HL-60 (cell line): ENCODE measurements at regions not wholly inside any gene's neighbourhood (a gene's known extent, or its start where the extent isn't known, plus 50 kb on each side); places are given as distances from the start of the nearest gene placed in this dataset.

Experiments used
- DNase-seq, 2 experiments: peaks; one replicate each; pipeline ENCODE4 v3.0.0-alpha.2; 2010 to 2020; ENCODE audit warnings: low read depth in 1 of 2, low spot score in 1 of 2
- H3K27ac ChIP-seq: fragments of 250-450 bp; sonication (Bioruptor Pico); replicated peaks from 2 replicates; pipeline ENCODE4 v1.5.1; 2020; ENCODE audit warnings: mild to moderate bottlenecking, moderate library complexity
- H3K27me3 ChIP-seq: fragments of 250-450 bp; sonication (Bioruptor Pico); 2 replicates; pipeline ENCODE4 v1.5.1; 2021; ENCODE audit warnings: mild to moderate bottlenecking, moderate library complexity; ENCODE audit not compliant: insufficient read depth, poor library complexity, severe bottlenecking
- H3K4me3 ChIP-seq: replicated peaks from 2 replicates; pipeline ENCODE4 v1.5.1; 2011; ENCODE audit warnings: mild to moderate bottlenecking, control low read depth, low read length; ENCODE audit not compliant: insufficient read depth
- CTCF ChIP-seq: IDR thresholded peaks from one replicate; pipeline ENCODE4 v1.5.1; 2011; ENCODE audit warnings: low read length, control low read depth, inconsistent platforms; ENCODE audit not compliant: insufficient read depth
- GABPA ChIP-seq: IDR thresholded peaks from 2 replicates; pipeline ENCODE4 v1.6.1; 2012; ENCODE audit warnings: low read depth
- POLR2AphosphoS5 ChIP-seq: IDR thresholded peaks from 2 replicates; pipeline ENCODE4 v1.6.1; 2012; ENCODE audit warnings: low read depth
- REST ChIP-seq: IDR thresholded peaks from 2 replicates; pipeline ENCODE4 v1.6.1; 2012; ENCODE audit warnings: low read depth; ENCODE audit not compliant: insufficient replicate concordance
- SPI1 ChIP-seq: IDR thresholded peaks from 2 replicates; pipeline ENCODE4 v1.6.1; 2012; ENCODE audit warnings: low read depth, mild to moderate bottlenecking, borderline replicate concordance

- no peak for DNase-seq
- no peak for TF ChIP-seq CTCF
- no peak for TF ChIP-seq REST
- TF ChIP-seq GABPA: no peak
- TF ChIP-seq SPI1: no peak
- no peak for TF ChIP-seq POLR2AphosphoS5
- H3K4me3 ChIP-seq: no peak overlapping the region
Measured at GRCh38 chr4:134944115-134944514, 742.5 kb upstream of the PABPC4L start.

GRCh38 chr4:134936014-134936413 lies 734.4 kb upstream of the PABPC4L start:
- H3K4me3 ChIP-seq: no peak overlapping the region
- H3K27me3 ChIP-seq: no peaks in the 10 kb centered on the region
- TF ChIP-seq POLR2AphosphoS5: no peak
- no peak for TF ChIP-seq CTCF
- DNase-seq: no peak
- H3K27ac ChIP-seq: no peak overlapping the region

More at GRCh38 chr4:134944115-134944514, 742.5 kb upstream of the PABPC4L start:
- no peak overlapping the region for H3K27ac ChIP-seq
- H3K27me3 ChIP-seq: no peaks in the 10 kb centered on the region

GRCh38 chr4:134935320-134935719 lies 733.7 kb upstream of the PABPC4L start:
- Histone ChIP-seq H3K4me3 (no peak overlapping the region), H3K27me3 (no peaks in the 10 kb centered on the region), H3K27ac (no peak overlapping the region)
- DNase-seq: peak in 1 of 2 experiments; percentile 16
- TF ChIP-seq CTCF: peak; percentile 1
- no peak for TF ChIP-seq POLR2AphosphoS5

- no peaks in the 10 kb centered on the region for H3K27me3 ChIP-seq
- no peak for DNase-seq
- no peak overlapping the region for H3K4me3 ChIP-seq
- no peak overlapping the region for H3K27ac ChIP-seq
- TF ChIP-seq POLR2AphosphoS5 (no peak), SPI1 (no peak), GABPA (no peak), REST (no peak), CTCF (no peak)
Measured at GRCh38 chr4:134934036-134934808, 732.6 kb upstream of the PABPC4L start.
